Natural killer cell (primary cell): ENCODE measurements at regions not wholly inside any gene's neighbourhood (a gene's known extent, or its start where the extent isn't known, plus 50 kb on each side); places are given as distances from the start of the nearest gene placed in this dataset.

ENCODE experiments used
- ATAC-seq, 3 donors: fragments of 150-1000 bp in 2 of 3; fragments of 200-7000 bp in 1 of 3; cut with Tn5 transposase; 1 replicate in 1 of 3; 2 replicates in 2 of 3; pipeline ENCODE4 v1.10.0; 2021; ENCODE audit warnings: mild to moderate bottlenecking in 2 of 3, moderate library complexity in 2 of 3
- DNase-seq, 2 donors: peaks; one replicate each; pipeline versions ENCODE4 v3.0.0 to v3.0.0-alpha.2; 2013 to 2021; ENCODE audit warnings: mixed read lengths in 1 of 2
- H3K27ac ChIP-seq: one replicate; pipeline ENCODE4 v1.5.1; 2013; ENCODE audit warnings: mild to moderate bottlenecking, low read length
- H3K27me3 ChIP-seq: one replicate; pipeline ENCODE4 v1.6.1; 2013; ENCODE audit warnings: low read length; ENCODE audit not compliant: control insufficient read depth, insufficient read depth
- H3K36me3 ChIP-seq: one replicate; pipeline ENCODE4 v1.6.1; 2013; ENCODE audit warnings: low read length; ENCODE audit not compliant: control insufficient read depth, insufficient read depth
- H3K4me1 ChIP-seq: one replicate; pipeline ENCODE4 v1.6.1; 2013; ENCODE audit warnings: low read length; ENCODE audit not compliant: control insufficient read depth, insufficient read depth
- H3K4me3 ChIP-seq: one replicate; pipeline ENCODE4 v1.5.1; 2013; ENCODE audit warnings: low read length
- H3K9me3 ChIP-seq: one replicate; pipeline ENCODE4 v1.6.1; 2013; ENCODE audit warnings: low read length; ENCODE audit not compliant: control insufficient read depth, insufficient read depth
- H3K27ac Mint-ChIP-seq, 2 donors: one replicate each; pipeline ENCODE4 v1.8.0; 2022; ENCODE audit warnings: mild to moderate bottlenecking in 2 of 2, mixed read lengths in 2 of 2, moderate library complexity in 1 of 2
- H3K27me3 Mint-ChIP-seq, 2 donors: one replicate each; pipeline ENCODE4 v1.8.0; 2022; ENCODE audit warnings: low read depth in 2 of 2, mixed read lengths in 2 of 2
- H3K36me3 Mint-ChIP-seq: one replicate; pipeline ENCODE4 v1.8.0; 2022; ENCODE audit warnings: mixed read lengths
- H3K4me1 Mint-ChIP-seq, 2 donors: one replicate each; pipeline ENCODE4 v1.8.0; 2022; ENCODE audit warnings: mixed read lengths in 2 of 2
- H3K4me3 Mint-ChIP-seq: one replicate; pipeline ENCODE4 v1.8.0; 2022; ENCODE audit warnings: mild to moderate bottlenecking, moderate library complexity, mixed read lengths
- H3K9me3 Mint-ChIP-seq, 2 donors: one replicate each; pipeline ENCODE4 v1.8.0; 2022; ENCODE audit warnings: mixed read lengths in 2 of 2
- WGBS: methylation state at CpG from one replicate; pipeline ENCODE4 v1.1.7; 2013; ENCODE audit warnings: missing lambda C conversion rate; ENCODE audit not compliant: insufficient coverage; 5-methylcytosine and 5-hydroxymethylcytosine counted together
- intact Hi-C: fragments of 100-400 bp; cut with micrococcal nuclease; formaldehyde crosslinking; loops from one replicate; pipeline ENCODE4 v1.14.2; 2022
- TF ChIP-seq, protein P1 (sequence below): fragments of 200-600 bp; IDR thresholded peaks from one replicate; pipeline ENCODE4 v1.8.0; 2022; ENCODE audit warnings: antibody characterized with exemption

- H3K9me3 Mint-ChIP-seq, result peaks cover 2 to 3% of the 10 kb centered on the region in 2 donors
- no peak overlapping the region for H3K4me3 Mint-ChIP-seq
- TF ChIP-seq, protein P1, sequence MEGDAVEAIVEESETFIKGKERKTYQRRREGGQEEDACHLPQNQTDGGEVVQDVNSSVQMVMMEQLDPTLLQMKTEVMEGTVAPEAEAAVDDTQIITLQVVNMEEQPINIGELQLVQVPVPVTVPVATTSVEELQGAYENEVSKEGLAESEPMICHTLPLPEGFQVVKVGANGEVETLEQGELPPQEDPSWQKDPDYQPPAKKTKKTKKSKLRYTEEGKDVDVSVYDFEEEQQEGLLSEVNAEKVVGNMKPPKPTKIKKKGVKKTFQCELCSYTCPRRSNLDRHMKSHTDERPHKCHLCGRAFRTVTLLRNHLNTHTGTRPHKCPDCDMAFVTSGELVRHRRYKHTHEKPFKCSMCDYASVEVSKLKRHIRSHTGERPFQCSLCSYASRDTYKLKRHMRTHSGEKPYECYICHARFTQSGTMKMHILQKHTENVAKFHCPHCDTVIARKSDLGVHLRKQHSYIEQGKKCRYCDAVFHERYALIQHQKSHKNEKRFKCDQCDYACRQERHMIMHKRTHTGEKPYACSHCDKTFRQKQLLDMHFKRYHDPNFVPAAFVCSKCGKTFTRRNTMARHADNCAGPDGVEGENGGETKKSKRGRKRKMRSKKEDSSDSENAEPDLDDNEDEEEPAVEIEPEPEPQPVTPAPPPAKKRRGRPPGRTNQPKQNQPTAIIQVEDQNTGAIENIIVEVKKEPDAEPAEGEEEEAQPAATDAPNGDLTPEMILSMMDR, result no peak
- no peaks in the 10 kb centered on the region for H3K27me3 Mint-ChIP-seq
- 86% methylated on average over 3 of the region's 6 CpGs for WGBS
- H3K4me3 ChIP-seq, result no peak overlapping the region
- DNase-seq (no peak), ATAC-seq (no peak)
- H3K36me3 ChIP-seq, result no peaks in the 10 kb centered on the region
- no peaks in the 10 kb centered on the region for H3K4me1 ChIP-seq
- no peaks in the 10 kb centered on the region for H3K9me3 ChIP-seq
- H3K27me3 ChIP-seq, result no peaks in the 10 kb centered on the region
- intact Hi-C loops, result no loop called here
- H3K27ac Mint-ChIP-seq, result no peak overlapping the region
- no peaks in the 10 kb centered on the region for H3K4me1 Mint-ChIP-seq
- H3K27ac ChIP-seq, result no peak overlapping the region
- no peaks in the 10 kb centered on the region for H3K36me3 Mint-ChIP-seq
Measured at GRCh38 chr1:68973459-68974244, 476.8 kb upstream of the DEPDC1 start.

GRCh38 chr1:68974447-68974846 lies 477.6 kb upstream of the DEPDC1 start:
- WGBS, result 98% methylated on average over 4 of the region's 5 CpGs
- no peak overlapping the region for H3K4me3 Mint-ChIP-seq
- intact Hi-C loops, result no loop called here
- no peaks in the 10 kb centered on the region for H3K27me3 Mint-ChIP-seq
- no peaks in the 10 kb centered on the region for H3K4me1 Mint-ChIP-seq
- ATAC-seq (no peak), DNase-seq (no peak)
- H3K4me3 ChIP-seq, result no peak overlapping the region
- no peak overlapping the region for H3K27ac ChIP-seq
- H3K36me3 ChIP-seq, result no peaks in the 10 kb centered on the region
- peaks cover 5 to 7% of the 10 kb centered on the region in 2 donors for H3K9me3 Mint-ChIP-seq
- H3K36me3 Mint-ChIP-seq, result no peaks in the 10 kb centered on the region
- H3K27me3 ChIP-seq, result no peaks in the 10 kb centered on the region
- TF ChIP-seq, protein P1, result no peak
- H3K9me3 ChIP-seq, result no peaks in the 10 kb centered on the region
- no peaks in the 10 kb centered on the region for H3K4me1 ChIP-seq
- H3K27ac Mint-ChIP-seq, result no peak overlapping the region

DNA sequence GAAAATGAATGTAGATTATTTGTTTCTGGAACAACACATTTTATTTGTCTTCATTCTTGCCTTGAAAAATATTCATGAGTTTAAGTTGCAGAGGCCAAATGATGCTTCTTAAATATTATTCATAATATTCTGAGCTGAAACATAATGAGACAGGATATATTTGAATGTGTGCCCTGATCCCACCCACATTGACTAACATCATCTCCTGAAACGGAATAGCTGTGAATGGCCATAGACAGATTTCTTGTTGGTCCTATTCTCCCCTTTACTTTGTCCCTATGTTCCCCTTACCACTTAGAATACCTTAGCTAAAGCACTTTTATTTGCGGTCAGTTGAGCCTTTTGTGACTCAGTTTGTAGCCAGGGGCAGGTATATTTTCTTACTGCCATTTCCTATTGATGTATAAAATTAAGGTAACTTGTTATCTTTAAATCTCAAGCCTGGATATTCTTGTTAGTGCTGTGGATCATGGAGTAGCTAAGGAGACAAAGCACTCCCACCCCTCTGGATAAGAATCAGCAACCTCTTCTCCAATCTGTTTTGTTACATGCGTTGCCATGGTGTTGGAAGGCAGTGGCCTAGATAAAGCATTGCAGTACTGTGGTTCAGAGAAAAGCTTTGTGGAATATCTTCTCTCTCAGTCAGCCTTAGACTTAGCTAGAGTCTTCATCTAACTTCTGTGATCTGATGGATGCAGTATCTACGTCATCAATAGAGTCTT lies 478.5 kb upstream of the DEPDC1 start:
- no peaks in the 10 kb centered on the region for H3K4me1 ChIP-seq
- H3K27ac Mint-ChIP-seq, result no peak overlapping the region
- H3K36me3 ChIP-seq, result no peaks in the 10 kb centered on the region
- H3K27me3 Mint-ChIP-seq, result no peaks in the 10 kb centered on the region
- WGBS, result 86% methylated on average over 3 of the region's 4 CpGs
- peaks cover 6 to 7% of the 10 kb centered on the region in 2 donors for H3K9me3 Mint-ChIP-seq
- no peak for DNase-seq
- H3K4me3 ChIP-seq, result no peak overlapping the region
- no peaks in the 10 kb centered on the region for H3K27me3 ChIP-seq
- no peak overlapping the region for H3K4me3 Mint-ChIP-seq
- H3K27ac ChIP-seq, result no peak overlapping the region
- ATAC-seq, result no peak
- intact Hi-C loops, result no loop called here
- H3K4me1 Mint-ChIP-seq, result no peaks in the 10 kb centered on the region
- H3K9me3 ChIP-seq, result no peaks in the 10 kb centered on the region
- H3K36me3 Mint-ChIP-seq, result no peaks in the 10 kb centered on the region
- TF ChIP-seq, protein P1, result no peak
